Retinal pigment epithelial cell (primary cell): ENCODE measurements at regions not wholly inside any gene's neighbourhood (a gene's known extent, or its start where the extent isn't known, plus 50 kb on each side); places are given as distances from the start of the nearest gene placed in this dataset.

Source experiments
- DNase-seq: peaks from one replicate; pipeline ENCODE4 v3.0.0-alpha.2; 2010; ENCODE audit warnings: low read depth
- H3K4me3 ChIP-seq: 2 replicates; pipeline ENCODE4 v1.5.1; 2011; ENCODE audit warnings: mild to moderate bottlenecking, low read length, control low read depth, moderate library complexity
- TF ChIP-seq, protein P1 (sequence below): conservative IDR thresholded peaks from 2 replicates; pipeline ENCODE4 v1.5.1; 2011; ENCODE audit warnings: low read depth, low read length, control low read depth, inconsistent platforms

GRCh38 chr11:128200467-128200866, 386.9 kb downstream of the ETS1 start:
- no peak for DNase-seq
- TF ChIP-seq, protein P1, sequence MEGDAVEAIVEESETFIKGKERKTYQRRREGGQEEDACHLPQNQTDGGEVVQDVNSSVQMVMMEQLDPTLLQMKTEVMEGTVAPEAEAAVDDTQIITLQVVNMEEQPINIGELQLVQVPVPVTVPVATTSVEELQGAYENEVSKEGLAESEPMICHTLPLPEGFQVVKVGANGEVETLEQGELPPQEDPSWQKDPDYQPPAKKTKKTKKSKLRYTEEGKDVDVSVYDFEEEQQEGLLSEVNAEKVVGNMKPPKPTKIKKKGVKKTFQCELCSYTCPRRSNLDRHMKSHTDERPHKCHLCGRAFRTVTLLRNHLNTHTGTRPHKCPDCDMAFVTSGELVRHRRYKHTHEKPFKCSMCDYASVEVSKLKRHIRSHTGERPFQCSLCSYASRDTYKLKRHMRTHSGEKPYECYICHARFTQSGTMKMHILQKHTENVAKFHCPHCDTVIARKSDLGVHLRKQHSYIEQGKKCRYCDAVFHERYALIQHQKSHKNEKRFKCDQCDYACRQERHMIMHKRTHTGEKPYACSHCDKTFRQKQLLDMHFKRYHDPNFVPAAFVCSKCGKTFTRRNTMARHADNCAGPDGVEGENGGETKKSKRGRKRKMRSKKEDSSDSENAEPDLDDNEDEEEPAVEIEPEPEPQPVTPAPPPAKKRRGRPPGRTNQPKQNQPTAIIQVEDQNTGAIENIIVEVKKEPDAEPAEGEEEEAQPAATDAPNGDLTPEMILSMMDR, result no peak
- H3K4me3 ChIP-seq, result no peak overlapping the region

- H3K4me3 ChIP-seq, result no peak overlapping the region
- TF ChIP-seq, protein P1, result no peak
- no peak for DNase-seq
Measured at GRCh38 chr11:128198216-128198772, 389.1 kb downstream of the ETS1 start.

- no peak for DNase-seq
- H3K4me3 ChIP-seq, result no peak overlapping the region
- TF ChIP-seq, protein P1, result no peak
Measured at GRCh38 chr11:128196235-128196634, 391.1 kb downstream of the ETS1 start.

DNA sequence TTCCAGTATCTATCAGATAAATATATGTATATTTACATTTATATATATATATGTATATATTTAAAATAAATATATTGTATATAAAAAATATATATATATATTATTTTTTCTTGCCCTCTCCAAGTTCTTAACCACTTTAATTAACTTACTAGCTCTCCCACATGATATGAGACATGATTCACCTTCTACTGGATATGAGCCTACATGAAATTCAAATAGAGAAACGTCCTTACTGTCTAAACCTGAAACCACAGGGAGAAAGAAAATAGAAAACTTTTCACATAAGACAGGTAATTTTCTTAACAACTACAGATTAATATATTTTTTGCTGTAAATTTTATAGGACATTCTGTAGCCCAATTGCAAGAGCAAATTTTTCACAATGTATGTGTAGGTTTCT, 391.6 kb downstream of the ETS1 start:
- H3K4me3 ChIP-seq, result no peak overlapping the region
- TF ChIP-seq, protein P1, result no peak
- DNase-seq, result no peak

- no peak overlapping the region for H3K4me3 ChIP-seq
Measured at GRCh38 chr11:128195057-128195751, 392.2 kb downstream of the ETS1 start.

DNA sequence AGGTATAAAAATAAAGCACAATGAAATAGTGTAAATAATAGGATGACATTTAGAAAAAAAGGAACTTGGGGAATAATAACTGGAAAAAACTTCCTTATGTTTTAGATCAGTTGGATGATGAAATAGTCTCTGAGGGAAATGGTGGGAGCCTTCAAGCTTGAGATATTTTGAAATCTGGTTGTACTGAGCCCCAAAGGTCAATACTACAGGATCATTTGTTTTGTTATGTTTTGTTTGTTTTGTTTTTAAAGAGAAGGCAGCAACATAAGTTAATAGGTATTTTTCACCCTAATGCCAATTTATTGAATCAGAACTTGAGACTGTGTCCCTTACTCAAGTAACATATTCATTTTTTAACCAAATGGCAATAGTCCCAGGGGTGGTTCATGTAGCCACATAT, 393.1 kb downstream of the ETS1 start:
- no peak overlapping the region for H3K4me3 ChIP-seq
- DNase-seq, result no peak
- TF ChIP-seq, protein P1, result no peak

More at GRCh38 chr11:128195057-128195751, 392.2 kb downstream of the ETS1 start:
- TF ChIP-seq, protein P1, result no peak
- no peak for DNase-seq

DNA sequence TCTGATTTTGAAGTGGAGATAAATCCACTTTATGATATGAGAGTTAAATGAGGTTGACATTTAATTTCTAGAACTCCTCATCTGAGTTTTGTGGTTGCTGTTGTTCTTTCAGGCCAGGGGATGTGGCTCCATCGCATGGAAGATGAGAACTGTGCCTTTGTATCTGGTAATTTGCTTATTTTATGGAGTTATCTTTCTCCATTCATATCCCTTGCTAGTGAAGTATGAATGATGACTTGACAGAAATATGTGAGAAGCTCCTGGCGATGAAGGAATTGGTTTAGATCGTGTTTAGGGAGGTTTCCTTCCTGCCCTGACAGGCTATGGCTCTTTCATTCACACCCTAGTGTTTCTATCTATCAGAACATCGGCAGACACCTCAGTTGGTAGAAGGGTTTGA, 393.7 kb downstream of the ETS1 start:
- DNase-seq, result no peak
- H3K4me3 ChIP-seq, result no peak overlapping the region
- TF ChIP-seq, protein P1, result no peak
